SK-N-SH (cell line): ENCODE measurements at regions not wholly inside any gene's neighbourhood (a gene's known extent, or its start where the extent isn't known, plus 50 kb on each side); places are given as distances from the start of the nearest gene placed in this dataset.

ENCODE experiments used
- CTCF ChIA-PET: fragments of 300-600, 350-600 bp; formaldehyde crosslinking; extraction: SDS; loops from one replicate; lab custom pipeline; 2021; lab: Yijun Ruan, JAX
- POLR2A ChIA-PET: fragments of 350-600 bp; sonication (Branson Sonifier 250); formaldehyde crosslinking; extraction: SDS; loops from one replicate; lab custom pipeline; 2020; ENCODE audit warnings: antibody characterized with exemption, inconsistent platforms; lab: Yijun Ruan, JAX
- DNase-seq: peaks from one replicate; pipeline ENCODE4 v3.0.0; 2012
- H2AFZ ChIP-seq: fragments of 200-600 bp; sonication (generic); 2 replicates; pipeline ENCODE4 v1.8.1; 2016; ENCODE audit warnings: antibody characterized with exemption, mild to moderate bottlenecking, low read depth
- H3F3A ChIP-seq: fragments of 200-600 bp; sonication (generic); replicated peaks from 2 replicates; pipeline ENCODE3; 2016; ENCODE audit warnings: antibody characterized with exemption, mild to moderate bottlenecking; ENCODE audit not compliant: insufficient read depth
- H3K27ac ChIP-seq, 2 experiments: fragments of 200-500 bp in 1 of 2; fragments of 200-600 bp in 1 of 2; sonication (Bioruptor generic) in 1 of 2; sonication (generic), shearing (Covaris generic) in 1 of 2; 2 replicates each; pipeline versions ENCODE4 v1.5.1 to v1.6.1; 2014 to 2016; ENCODE audit warnings: low read depth in 2 of 2, inconsistent platforms in 1 of 2, low read length in 1 of 2, mild to moderate bottlenecking in 1 of 2, mixed read lengths in 1 of 2
- H3K27me3 ChIP-seq: fragments of 200-600 bp; sonication (generic), shearing (Covaris generic); 2 replicates; pipeline ENCODE4 v1.6.1; 2016; ENCODE audit warnings: mixed run types; ENCODE audit not compliant: insufficient read depth
- H3K36me3 ChIP-seq, 2 experiments: fragments of 200-500 bp in 1 of 2; fragments of 200-600 bp in 1 of 2; sonication (Bioruptor generic) in 1 of 2; sonication (generic) in 1 of 2; replicated peaks in 1 of 2; 2 replicates each; pipeline versions ENCODE3 to v1.5.1; 2014 to 2016; ENCODE audit warnings: low read length in 1 of 2, mild to moderate bottlenecking in 1 of 2; ENCODE audit not compliant: insufficient read depth in 2 of 2, control insufficient read depth in 1 of 2
- H3K4me1 ChIP-seq, 2 experiments: fragments of 200-500 bp in 1 of 2; fragments of 200-600 bp in 1 of 2; sonication (Bioruptor generic) in 1 of 2; sonication (generic), shearing (Covaris generic) in 1 of 2; 2 replicates each; pipeline versions ENCODE4 v1.5.1 to v1.6.1; 2014 to 2016; ENCODE audit warnings: low read depth in 1 of 2, low read length in 1 of 2, mixed run types in 1 of 2; ENCODE audit not compliant: insufficient read depth in 2 of 2, control insufficient read depth in 1 of 2
- H3K4me2 ChIP-seq: fragments of 200-600 bp; sonication (generic), shearing (Covaris generic); 2 replicates; pipeline ENCODE4 v1.6.1; 2017; ENCODE audit warnings: mixed run types
- H3K4me3 ChIP-seq, 2 experiments: fragments of 200-500 bp in 1 of 2; fragments of 200-600 bp in 1 of 2; sonication (Bioruptor generic) in 1 of 2; sonication (generic), shearing (Covaris generic) in 1 of 2; 2 replicates each; pipeline versions ENCODE4 v1.5.1 to v1.8.1; 2014 to 2016; ENCODE audit warnings: low read depth in 2 of 2, inconsistent platforms in 1 of 2, low read length in 1 of 2, mild to moderate bottlenecking in 1 of 2, mixed read lengths in 1 of 2, moderate library complexity in 1 of 2
- H3K79me2 ChIP-seq: fragments of 200-600 bp; sonication (generic); 2 replicates; pipeline ENCODE4 v1.8.1; 2017; ENCODE audit warnings: mild to moderate bottlenecking; ENCODE audit not compliant: insufficient read depth
- H3K9ac ChIP-seq: fragments of 200-600 bp; sonication (generic); 2 replicates; pipeline ENCODE4 v1.6.1; 2017; ENCODE audit warnings: mixed run types
- H3K9me2 ChIP-seq: fragments of 200-600 bp; sonication (generic); 2 replicates; pipeline ENCODE4 v1.6.1; 2017; ENCODE audit warnings: mixed run types
- H3K9me3 ChIP-seq: fragments of 200-600 bp; sonication (generic); 2 replicates; pipeline ENCODE4 v1.6.1; 2017; ENCODE audit warnings: mixed run types, mild to moderate bottlenecking, moderate library complexity
- H4K20me1 ChIP-seq: fragments of 200-600 bp; sonication (generic); 2 replicates; pipeline ENCODE4 v1.6.1; 2017; ENCODE audit warnings: mild to moderate bottlenecking, mixed run types; ENCODE audit not compliant: insufficient read depth
- CHD2 ChIP-seq: fragments of 150-350 bp; IDR thresholded peaks from 2 replicates; pipeline ENCODE4 v1.6.1; 2018; ENCODE audit warnings: low read length; ENCODE audit not compliant: partially characterized antibody
- CTCF ChIP-seq: fragments of 200-600 bp; sonication (generic); IDR thresholded peaks from 2 replicates; pipeline ENCODE4 v1.6.1; 2017; ENCODE audit warnings: antibody characterized with exemption, mild to moderate bottlenecking, moderate library complexity
- EP300 ChIP-seq, 2 experiments: IDR thresholded peaks; 2 replicates each; pipeline versions ENCODE4 v1.4.0 to v1.6.1; 2012; ENCODE audit warnings: borderline replicate concordance in 1 of 2, low read depth in 1 of 2, low read length in 1 of 2
- FOXM1 ChIP-seq: IDR thresholded peaks from 2 replicates; pipeline ENCODE4 v1.4.0; 2012; ENCODE audit warnings: low read depth, mild to moderate bottlenecking
- JUND ChIP-seq: IDR thresholded peaks from 2 replicates; pipeline ENCODE4 v1.4.0; 2012
- MAX ChIP-seq: IDR thresholded peaks from 2 replicates; pipeline ENCODE4 v1.4.0; 2012; ENCODE audit warnings: low read depth
- MXI1 ChIP-seq: IDR thresholded peaks from 2 replicates; pipeline ENCODE4 v1.6.1; 2012; ENCODE audit warnings: mild to moderate bottlenecking, low read depth, low read length, improper control_type of control experiment
- NFIC ChIP-seq: IDR thresholded peaks from 2 replicates; pipeline ENCODE4 v1.4.0; 2012; ENCODE audit warnings: borderline replicate concordance
- PBX3 ChIP-seq: IDR thresholded peaks from 2 replicates; pipeline ENCODE4; 2012
- POLR2AphosphoS5 ChIP-seq: IDR thresholded peaks from 2 replicates; pipeline ENCODE4 v1.6.1; 2012; ENCODE audit warnings: low read depth, low read length
- RAD21 ChIP-seq: IDR thresholded peaks from 2 replicates; pipeline ENCODE4 v1.6.1; 2012; ENCODE audit warnings: mild to moderate bottlenecking, low read length
- REST ChIP-seq: IDR thresholded peaks from 2 replicates; pipeline ENCODE4 v1.6.1; 2012; ENCODE audit warnings: mild to moderate bottlenecking, low read depth, low read length, moderate library complexity
- RFX5 ChIP-seq: IDR thresholded peaks from 2 replicates; pipeline ENCODE4 v1.6.1; 2012; ENCODE audit warnings: mild to moderate bottlenecking, improper control_type of control experiment, low read length
- RXRA ChIP-seq: IDR thresholded peaks from 2 replicates; pipeline ENCODE4 v1.4.0; 2012; ENCODE audit warnings: low read depth, mild to moderate bottlenecking, borderline replicate concordance
- TAF1 ChIP-seq: IDR thresholded peaks from 2 replicates; pipeline ENCODE4 v1.6.1; 2012; ENCODE audit warnings: low read depth, mild to moderate bottlenecking, low read length, moderate library complexity, borderline replicate concordance
- USF1 ChIP-seq: IDR thresholded peaks from 2 replicates; pipeline ENCODE4 v1.4.0; 2012; ENCODE audit warnings: low read depth, borderline replicate concordance
- USF2 ChIP-seq: fragments of 150-350 bp; IDR thresholded peaks from 2 replicates; pipeline ENCODE4 v1.6.1; 2017; ENCODE audit warnings: antibody characterized with exemption, low read length, low read depth, borderline replicate concordance
- YY1 ChIP-seq: IDR thresholded peaks from 2 replicates; pipeline ENCODE4 v1.4.0; 2012; ENCODE audit warnings: low read depth, mild to moderate bottlenecking
- WGBS: methylation state at CpG from one replicate; pipeline ENCODE4 v1.1.6; 2017; ENCODE audit warnings: low lambda C conversion rate; 5-methylcytosine and 5-hydroxymethylcytosine counted together

- peak; percentile 77 for TF ChIP-seq NFIC
- peak; percentile 91 for TF ChIP-seq JUND
- TF ChIP-seq YY1, result no peak
- no peak for TF ChIP-seq USF2
- TF ChIP-seq RFX5, result no peak
- TF ChIP-seq RXRA, result peak; percentile 21; the same call in 1 of the 2 replicates
- TF ChIP-seq CHD2, result no peak
- TF ChIP-seq PBX3, result peak; percentile 89
- no peak for TF ChIP-seq RAD21
Measured at GRCh38 chrX:113512700-113513395, 672.2 kb upstream of the AMOT start (continued).

GRCh38 chrX:113510586-113510985 lies 670.0 kb upstream of the AMOT start:
- no peaks in the 10 kb centered on the region for H3K9me2 ChIP-seq
- no peaks in the 10 kb centered on the region for H3K27me3 ChIP-seq
- H4K20me1 ChIP-seq, result no peaks in the 10 kb centered on the region
- H3K79me2 ChIP-seq, result no peaks in the 10 kb centered on the region
- TF ChIP-seq POLR2AphosphoS5, result no peak
- TF ChIP-seq CTCF, result no peak
- no peak for TF ChIP-seq MXI1
- TF ChIP-seq USF1, result no peak
- no peak for TF ChIP-seq YY1
- TF ChIP-seq JUND, result no peak
- TF ChIP-seq TAF1, result no peak
- TF ChIP-seq REST, result no peak
- TF ChIP-seq RFX5, result no peak
- TF ChIP-seq FOXM1, result no peak
- no peak for TF ChIP-seq MAX
- TF ChIP-seq EP300 (IDR thresholded peaks at IDR 0.05; ENCODE audit: borderline replicate concordance in 1 of 2, low read depth in 1 of 2, low read length in 1 of 2), result no peak
- ChIA-PET CTCF (no interaction called here), POLR2A (no interaction called here)
- H2AFZ ChIP-seq, result no peak overlapping the region
- H3K9ac ChIP-seq, result no peak overlapping the region
- H3F3A ChIP-seq, result no peaks in the 10 kb centered on the region
- no peak for DNase-seq
- H3K36me3 ChIP-seq, result no peaks in the 10 kb centered on the region
- H3K9me3 ChIP-seq, result no peaks in the 10 kb centered on the region
- 45% methylated on average over 1 of the region's 1 CpG for WGBS
- no peak overlapping the region for H3K4me3 ChIP-seq
- H3K4me2 ChIP-seq, result no peak overlapping the region
- no peak overlapping the region for H3K27ac ChIP-seq
- H3K4me1 ChIP-seq, result no peaks in the 10 kb centered on the region; a peak in 1 of 4 replicates
